SH-SY5Y (cell line): ENCODE measurements at regions not wholly inside any gene's neighbourhood (a gene's known extent, or its start where the extent isn't known, plus 50 kb on each side); places are given as distances from the start of the nearest gene placed in this dataset.

ENCODE experiments used
- GATA2 ChIP-seq: IDR thresholded peaks from 2 replicates; pipeline ENCODE4 v1.6.1; 2011; ENCODE audit warnings: mild to moderate bottlenecking, low read depth, low read length
- GATA3 ChIP-seq: IDR thresholded peaks from 2 replicates; pipeline ENCODE4 v1.6.1; 2011; ENCODE audit warnings: low read depth, mild to moderate bottlenecking, low read length, moderate library complexity

DNA sequence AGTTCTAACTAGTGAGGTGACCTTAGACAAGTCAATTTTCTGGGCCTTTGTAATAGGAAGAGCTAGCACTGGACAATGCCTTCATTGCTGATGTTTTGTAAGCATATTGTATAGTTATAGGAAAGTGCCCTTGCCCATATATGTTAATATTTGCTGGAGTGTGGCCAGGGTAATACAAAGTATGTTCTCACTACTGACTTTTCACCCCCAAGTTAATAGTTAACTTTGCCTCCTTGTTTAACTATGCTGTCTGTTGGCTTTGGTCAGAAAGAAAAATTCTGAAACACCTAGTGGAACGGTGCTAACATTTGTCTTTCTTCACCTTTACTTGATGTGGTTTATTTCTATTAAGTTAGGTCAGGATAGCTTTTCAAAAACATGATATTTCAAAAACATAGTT lies 287.4 kb upstream of the CTNNB1 start:
- TF ChIP-seq GATA2, result no peak
- TF ChIP-seq GATA3, result no peak
